Endothelial cell of umbilical vein (primary cell): ENCODE measurements at regions not wholly inside any gene's neighbourhood (a gene's known extent, or its start where the extent isn't known, plus 50 kb on each side); places are given as distances from the start of the nearest gene placed in this dataset.

Source experiments
- BruUV-seq: library from RNA; stranded (reverse); fragments of 400-500 nt; replicated peaks from 2 replicates; lab custom pipeline; 2021; lab: Mats Ljungman, UMichigan
- CTCF ChIA-PET: fragments of 300-600, 350-600 bp; sonication (Branson Sonifier 250); formaldehyde crosslinking; loops from one replicate; lab custom pipeline; 2021; ENCODE audit warnings: antibody characterized with exemption, inconsistent platforms; lab: Charles Lee
- POLR2A ChIA-PET: fragments of 300-600, 350-600 bp; sonication (Branson Sonifier 250); formaldehyde crosslinking; loops from one replicate; lab custom pipeline; 2021; ENCODE audit warnings: antibody characterized with exemption, inconsistent platforms; lab: Charles Lee
- DNase-seq: peaks from one replicate; pipeline ENCODE4 v3.0.0-alpha.2; 2011; ENCODE audit warnings: low read depth, low spot score
- FAIRE-seq: peaks from 2 replicates; lab custom pipeline; 2011; peaks lifted over from hg19 to GRCh38; lab: Jason Lieb, UNC
- H2AFZ ChIP-seq: 2 replicates; pipeline ENCODE4 v1.6.0; 2012; ENCODE audit warnings: low read depth, low read length, control low read depth, inconsistent platforms
- H3K27ac ChIP-seq: 2 replicates; pipeline ENCODE4 v1.5.1; 2011; ENCODE audit warnings: low read depth, mild to moderate bottlenecking, control low read depth, low read length, moderate library complexity; ENCODE audit not compliant: insufficient read depth
- H3K27me3 ChIP-seq, 2 experiments: 2 replicates each; pipeline versions ENCODE4 v1.6.0 to v1.6.1; 2011; ENCODE audit warnings: low read length in 2 of 2, mixed read lengths in 1 of 2; ENCODE audit not compliant: control insufficient read depth in 2 of 2, insufficient read depth in 2 of 2
- H3K36me3 ChIP-seq, 2 experiments: 2 replicates in 1 of 2; 3 replicates in 1 of 2; pipeline ENCODE4 v1.5.1; 2011; ENCODE audit warnings: low read length in 2 of 2, mild to moderate bottlenecking in 1 of 2, moderate library complexity in 1 of 2; ENCODE audit not compliant: control insufficient read depth in 2 of 2, insufficient read depth in 2 of 2; ENCODE audit errors: extremely low read depth in 1 of 2
- H3K4me1 ChIP-seq: 3 replicates; pipeline ENCODE4 v1.5.1; 2011; ENCODE audit warnings: mild to moderate bottlenecking, low read length; ENCODE audit not compliant: control insufficient read depth, insufficient read depth; ENCODE audit errors: extremely low read depth
- H3K4me2 ChIP-seq: 2 replicates; pipeline ENCODE4 v1.6.1; 2011; ENCODE audit warnings: low read length, control low read depth, mixed read lengths; ENCODE audit not compliant: insufficient read depth
- H3K4me3 ChIP-seq, 3 experiments: fragments of 200-600 bp in 1 of 3; sonication (generic), shearing (Covaris generic) in 1 of 3; replicated peaks in 1 of 3; 2 replicates each; pipeline ENCODE4 v1.5.1; 2011 to 2016; ENCODE audit warnings: control low read depth in 3 of 3, low read length in 3 of 3, mild to moderate bottlenecking in 2 of 3, inconsistent platforms in 1 of 3, low read depth in 1 of 3, moderate library complexity in 1 of 3; ENCODE audit not compliant: insufficient read depth in 1 of 3
- H3K79me2 ChIP-seq: 2 replicates; pipeline ENCODE4 v1.6.0; 2012; ENCODE audit warnings: low read length, inconsistent platforms; ENCODE audit not compliant: control insufficient read depth, insufficient read depth
- H3K9ac ChIP-seq: replicated peaks from 2 replicates; pipeline ENCODE3; 2011; ENCODE audit warnings: low read length, control low read depth; ENCODE audit not compliant: insufficient read depth; ENCODE audit errors: extremely low read depth
- H3K9me1 ChIP-seq: replicated peaks from 3 replicates; pipeline ENCODE4 v1.6.0; 2011; ENCODE audit warnings: mild to moderate bottlenecking, low read length; ENCODE audit not compliant: control insufficient read depth, insufficient read depth; ENCODE audit errors: extremely low read depth
- H3K9me3 ChIP-seq: replicated peaks from 2 replicates; pipeline ENCODE4 v1.5.1; 2012; ENCODE audit warnings: low read length, inconsistent platforms; ENCODE audit not compliant: control insufficient read depth, insufficient read depth
- H4K20me1 ChIP-seq: replicated peaks from 2 replicates; pipeline ENCODE3; 2011; ENCODE audit warnings: mild to moderate bottlenecking, low read length; ENCODE audit not compliant: control insufficient read depth, insufficient read depth; ENCODE audit errors: extremely low read depth
- EZH2 ChIP-seq: IDR thresholded peaks from 2 replicates; pipeline ENCODE4 v1.6.1; 2012; ENCODE audit warnings: borderline replicate concordance, low read depth, mild to moderate bottlenecking, moderate library complexity, low read length, inconsistent platforms; ENCODE audit not compliant: severe bottlenecking
- FOS ChIP-seq: IDR thresholded peaks from 2 replicates; pipeline ENCODE4 v1.6.1; 2011; ENCODE audit warnings: mild to moderate bottlenecking, low read length, moderate library complexity, borderline replicate concordance; ENCODE audit not compliant: insufficient read depth
- GATA2 ChIP-seq: IDR thresholded peaks from 2 replicates; pipeline ENCODE4 v1.7.0; 2011; ENCODE audit warnings: low read depth, mild to moderate bottlenecking, moderate library complexity, mixed read lengths, low read length; ENCODE audit not compliant: insufficient read length, insufficient read depth
- JUN ChIP-seq: IDR thresholded peaks from 2 replicates; pipeline ENCODE4 v1.6.1; 2011; ENCODE audit warnings: borderline replicate concordance, low read depth; ENCODE audit not compliant: insufficient read length, insufficient read depth
- MYC ChIP-seq: IDR thresholded peaks from one replicate; pipeline ENCODE4 v1.6.1; 2011; ENCODE audit warnings: mild to moderate bottlenecking, low read depth, low read length
- POLR2A ChIP-seq: IDR thresholded peaks from 2 replicates; pipeline ENCODE4 v1.6.1; 2012; ENCODE audit warnings: low read depth, mild to moderate bottlenecking, control low read depth, low read length
- POLR2AphosphoS5 ChIP-seq: IDR thresholded peaks from 2 replicates; pipeline ENCODE4 v1.6.1; 2012; ENCODE audit warnings: low read depth, mild to moderate bottlenecking, control low read depth, low read length, moderate library complexity; ENCODE audit not compliant: insufficient read depth
- dilution Hi-C: fragments of 300-500 bp; cut with MboI; formaldehyde crosslinking; loops from one replicate; pipeline ENCODE4 v1.15.0; 2019; ENCODE audit warnings: low sequenced_read_pairs; ENCODE audit not compliant: extremely low pct_ligation_motif_present
- intact Hi-C: fragments of 100-400 bp; cut with micrococcal nuclease; formaldehyde crosslinking; loops from one replicate; pipeline ENCODE4 v1.10.0; 2022
- TF ChIP-seq, protein P1 (sequence below): IDR thresholded peaks from 2 replicates; pipeline ENCODE4 v1.6.1; 2011; ENCODE audit not compliant: insufficient read depth, insufficient read length
- TF ChIP-seq, protein P2 (sequence below), 2 donors: IDR thresholded peaks; 1 replicate in 1 of 2; 2 replicates in 1 of 2; pipeline ENCODE4 v1.5.1; 2011; ENCODE audit warnings: low read length in 2 of 2, mild to moderate bottlenecking in 2 of 2, moderate library complexity in 2 of 2, control low read depth in 1 of 2, inconsistent platforms in 1 of 2, low read depth in 1 of 2; ENCODE audit not compliant: insufficient read depth in 1 of 2; ENCODE audit errors: extremely low read depth in 1 of 2

DNA sequence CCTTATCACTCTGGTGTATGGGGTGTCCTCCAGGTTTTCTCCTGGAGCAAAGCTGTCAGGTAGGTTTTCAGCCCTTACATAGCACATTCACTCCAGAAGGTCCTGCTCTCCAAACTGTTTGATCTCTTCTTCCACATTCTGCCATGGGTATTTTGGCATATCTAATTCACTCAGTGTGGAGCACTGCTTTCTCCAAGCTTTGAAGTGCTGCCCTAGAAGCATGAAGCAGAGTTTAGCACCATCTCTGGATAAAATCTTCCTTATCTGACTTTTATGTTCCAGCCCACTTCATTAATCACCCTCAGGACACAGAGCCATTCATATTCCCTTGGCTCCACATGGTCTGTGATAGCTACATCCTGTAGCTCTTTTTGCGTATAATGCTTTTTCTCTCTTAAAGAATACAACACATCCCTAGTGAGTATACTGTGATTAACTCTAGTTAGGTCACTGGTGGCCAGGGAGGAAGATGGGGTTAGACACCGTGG is 56.7 kb upstream of the ARHGAP28 start:
- dilution Hi-C loops, result no loop called here

More for the DNA sequence above, 56.7 kb upstream of the ARHGAP28 start:
- DNase-seq, result no peak
- POLR2A ChIA-PET, result no interaction called here
- no peak overlapping the region for H3K9ac ChIP-seq
- H4K20me1 ChIP-seq, result no peaks in the 10 kb centered on the region
- H3K36me3 ChIP-seq, result no peaks in the 10 kb centered on the region
- H3K9me1 ChIP-seq, result no peaks in the 10 kb centered on the region
- CTCF ChIA-PET, result interaction anchor here (1.2 kb wide), 1 partner anchor 213 kb away, joined by 3 read pairs; no protein-coding TSS in a partner anchor
- no peaks in the 10 kb centered on the region for H3K79me2 ChIP-seq
- no TSS peak for BruUV-seq
- H3K27me3 ChIP-seq, result no peaks in the 10 kb centered on the region
- H3K4me1 ChIP-seq, result no peaks in the 10 kb centered on the region
- TF ChIP-seq POLR2A (no peak), FOS (no peak), GATA2 (no peak), EZH2 (no peak), POLR2AphosphoS5 (no peak), MYC (no peak), JUN (no peak)
- TF ChIP-seq, protein P1, sequence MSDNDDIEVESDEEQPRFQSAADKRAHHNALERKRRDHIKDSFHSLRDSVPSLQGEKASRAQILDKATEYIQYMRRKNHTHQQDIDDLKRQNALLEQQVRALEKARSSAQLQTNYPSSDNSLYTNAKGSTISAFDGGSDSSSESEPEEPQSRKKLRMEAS, result no peak
- TF ChIP-seq, protein P2, sequence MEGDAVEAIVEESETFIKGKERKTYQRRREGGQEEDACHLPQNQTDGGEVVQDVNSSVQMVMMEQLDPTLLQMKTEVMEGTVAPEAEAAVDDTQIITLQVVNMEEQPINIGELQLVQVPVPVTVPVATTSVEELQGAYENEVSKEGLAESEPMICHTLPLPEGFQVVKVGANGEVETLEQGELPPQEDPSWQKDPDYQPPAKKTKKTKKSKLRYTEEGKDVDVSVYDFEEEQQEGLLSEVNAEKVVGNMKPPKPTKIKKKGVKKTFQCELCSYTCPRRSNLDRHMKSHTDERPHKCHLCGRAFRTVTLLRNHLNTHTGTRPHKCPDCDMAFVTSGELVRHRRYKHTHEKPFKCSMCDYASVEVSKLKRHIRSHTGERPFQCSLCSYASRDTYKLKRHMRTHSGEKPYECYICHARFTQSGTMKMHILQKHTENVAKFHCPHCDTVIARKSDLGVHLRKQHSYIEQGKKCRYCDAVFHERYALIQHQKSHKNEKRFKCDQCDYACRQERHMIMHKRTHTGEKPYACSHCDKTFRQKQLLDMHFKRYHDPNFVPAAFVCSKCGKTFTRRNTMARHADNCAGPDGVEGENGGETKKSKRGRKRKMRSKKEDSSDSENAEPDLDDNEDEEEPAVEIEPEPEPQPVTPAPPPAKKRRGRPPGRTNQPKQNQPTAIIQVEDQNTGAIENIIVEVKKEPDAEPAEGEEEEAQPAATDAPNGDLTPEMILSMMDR (IDR thresholded peaks at IDR 0.05; ENCODE audit: extremely low read depth in 1 of 2, insufficient read depth in 1 of 2, low read depth in 1 of 2, low read length in 2 of 2), result no peak
- H3K4me2 ChIP-seq, result no peak overlapping the region
- FAIRE-seq, result no peak
- intact Hi-C loops, result no loop called here
- no peak overlapping the region for H3K4me3 ChIP-seq
- no peak overlapping the region for H3K27ac ChIP-seq
- no peak overlapping the region for H2AFZ ChIP-seq
- no peaks in the 10 kb centered on the region for H3K9me3 ChIP-seq
